ENCODE measurements at regions not wholly inside any gene's neighbourhood (a gene's known extent, or its start where the extent isn't known, plus 50 kb on each side); places are given as distances from the start of the nearest gene placed in this dataset.

DNA sequence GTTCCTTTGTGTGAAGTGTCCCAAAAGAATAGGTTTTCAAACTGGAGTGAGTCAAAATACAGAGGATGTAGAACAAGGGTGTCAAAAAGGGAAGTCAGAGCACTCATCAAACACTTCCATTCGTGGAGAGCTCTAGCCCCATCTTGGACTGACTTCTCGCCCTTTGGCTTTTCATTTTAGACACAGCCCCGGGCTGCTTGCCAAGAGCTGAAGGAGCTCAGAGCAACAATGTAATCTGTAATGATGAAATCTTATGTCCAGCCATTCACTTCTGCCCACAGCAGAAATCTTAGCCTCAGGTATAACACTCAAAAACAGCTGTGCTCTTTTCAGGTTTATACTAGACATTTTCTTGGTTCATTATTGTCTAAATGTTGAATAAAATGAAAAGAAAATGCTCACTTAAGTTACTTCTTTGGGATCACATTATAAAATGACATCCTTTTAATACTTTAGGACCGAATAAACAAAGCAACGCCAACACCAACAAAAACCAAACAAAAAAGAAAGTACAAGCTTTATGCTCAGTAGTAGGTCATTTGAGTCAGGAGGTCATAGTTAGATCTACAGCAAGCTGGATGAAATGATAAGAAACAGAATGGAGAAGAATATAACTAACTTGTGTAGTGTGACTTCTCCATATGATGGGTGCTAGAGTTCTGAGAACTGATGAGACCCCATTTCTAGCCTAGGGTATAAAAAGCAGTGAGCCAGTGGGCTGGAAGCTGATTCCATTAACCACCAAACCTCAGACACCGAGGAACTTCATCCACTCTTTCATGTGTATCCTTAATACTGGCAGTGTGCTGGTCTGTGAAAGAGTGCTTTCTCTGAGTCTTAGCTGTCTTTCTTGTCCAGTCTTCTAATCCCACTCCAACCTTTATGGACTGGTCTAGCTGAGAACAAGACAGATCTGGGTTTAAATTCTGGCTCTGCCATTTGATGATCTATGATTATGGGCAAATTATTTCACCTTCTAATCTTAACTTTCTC lies 131.8 kb upstream of the SLC7A14 start:
- Mint-ChIP-seq H3K9me3 (peaks cover 7% of the 10 kb centered on the region), H3K4me1 (no peaks in the 10 kb centered on the region), H3K36me3 (ENCODE audit: low read depth) (no peaks in the 10 kb centered on the region), H3K27ac (no peak overlapping the region), H3K4me3 (no peak overlapping the region), H3K27me3 (peaks cover 33% of the 10 kb centered on the region)
- ATAC-seq (ENCODE audit: low read depth) (no peak), DNase-seq (no peak)
- TF ChIP-seq, protein P1, sequence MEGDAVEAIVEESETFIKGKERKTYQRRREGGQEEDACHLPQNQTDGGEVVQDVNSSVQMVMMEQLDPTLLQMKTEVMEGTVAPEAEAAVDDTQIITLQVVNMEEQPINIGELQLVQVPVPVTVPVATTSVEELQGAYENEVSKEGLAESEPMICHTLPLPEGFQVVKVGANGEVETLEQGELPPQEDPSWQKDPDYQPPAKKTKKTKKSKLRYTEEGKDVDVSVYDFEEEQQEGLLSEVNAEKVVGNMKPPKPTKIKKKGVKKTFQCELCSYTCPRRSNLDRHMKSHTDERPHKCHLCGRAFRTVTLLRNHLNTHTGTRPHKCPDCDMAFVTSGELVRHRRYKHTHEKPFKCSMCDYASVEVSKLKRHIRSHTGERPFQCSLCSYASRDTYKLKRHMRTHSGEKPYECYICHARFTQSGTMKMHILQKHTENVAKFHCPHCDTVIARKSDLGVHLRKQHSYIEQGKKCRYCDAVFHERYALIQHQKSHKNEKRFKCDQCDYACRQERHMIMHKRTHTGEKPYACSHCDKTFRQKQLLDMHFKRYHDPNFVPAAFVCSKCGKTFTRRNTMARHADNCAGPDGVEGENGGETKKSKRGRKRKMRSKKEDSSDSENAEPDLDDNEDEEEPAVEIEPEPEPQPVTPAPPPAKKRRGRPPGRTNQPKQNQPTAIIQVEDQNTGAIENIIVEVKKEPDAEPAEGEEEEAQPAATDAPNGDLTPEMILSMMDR (IDR thresholded peaks at IDR 0.05), result no peak
- intact Hi-C loops (cut with micrococcal nuclease), result no loop called here
- POLR2A ChIA-PET, result no interaction called here
- CTCF ChIA-PET, result no interaction called here

DNA sequence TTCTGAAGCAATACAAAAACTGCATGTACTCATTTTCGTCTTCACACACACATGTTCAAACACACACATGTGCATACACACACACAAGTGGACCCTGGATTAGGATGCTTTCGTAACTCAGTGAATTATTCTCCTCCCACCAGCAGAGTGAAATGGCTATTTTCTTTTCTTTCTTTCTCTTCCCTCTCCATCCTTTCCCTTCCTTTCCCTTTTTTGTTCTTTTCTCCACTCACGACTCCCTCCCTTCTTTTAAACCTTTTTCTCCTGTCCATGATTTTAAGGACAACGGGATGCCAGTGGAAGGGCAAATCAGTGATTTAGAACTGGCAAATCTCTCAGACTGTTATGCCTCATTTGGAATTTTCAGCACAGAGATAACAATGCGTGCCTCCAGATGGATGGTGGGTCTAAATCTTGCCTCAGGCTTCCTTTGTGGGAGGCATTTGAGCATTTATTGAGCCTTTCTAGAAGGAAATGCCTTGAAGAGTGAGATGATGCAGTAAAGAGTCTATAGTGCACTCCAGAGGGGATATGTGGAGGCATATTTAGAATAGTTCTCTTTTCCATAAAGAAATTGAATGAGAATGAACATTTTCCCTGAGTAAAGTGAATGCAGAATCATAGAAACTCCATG lies 130.4 kb upstream of the SLC7A14 start:
- peaks cover 37% of the 10 kb centered on the region for H3K27me3 Mint-ChIP-seq
- TF ChIP-seq, protein P1 (IDR thresholded peaks at IDR 0.05), result no peak
- ATAC-seq (ENCODE audit: low read depth), result no peak

DNA sequence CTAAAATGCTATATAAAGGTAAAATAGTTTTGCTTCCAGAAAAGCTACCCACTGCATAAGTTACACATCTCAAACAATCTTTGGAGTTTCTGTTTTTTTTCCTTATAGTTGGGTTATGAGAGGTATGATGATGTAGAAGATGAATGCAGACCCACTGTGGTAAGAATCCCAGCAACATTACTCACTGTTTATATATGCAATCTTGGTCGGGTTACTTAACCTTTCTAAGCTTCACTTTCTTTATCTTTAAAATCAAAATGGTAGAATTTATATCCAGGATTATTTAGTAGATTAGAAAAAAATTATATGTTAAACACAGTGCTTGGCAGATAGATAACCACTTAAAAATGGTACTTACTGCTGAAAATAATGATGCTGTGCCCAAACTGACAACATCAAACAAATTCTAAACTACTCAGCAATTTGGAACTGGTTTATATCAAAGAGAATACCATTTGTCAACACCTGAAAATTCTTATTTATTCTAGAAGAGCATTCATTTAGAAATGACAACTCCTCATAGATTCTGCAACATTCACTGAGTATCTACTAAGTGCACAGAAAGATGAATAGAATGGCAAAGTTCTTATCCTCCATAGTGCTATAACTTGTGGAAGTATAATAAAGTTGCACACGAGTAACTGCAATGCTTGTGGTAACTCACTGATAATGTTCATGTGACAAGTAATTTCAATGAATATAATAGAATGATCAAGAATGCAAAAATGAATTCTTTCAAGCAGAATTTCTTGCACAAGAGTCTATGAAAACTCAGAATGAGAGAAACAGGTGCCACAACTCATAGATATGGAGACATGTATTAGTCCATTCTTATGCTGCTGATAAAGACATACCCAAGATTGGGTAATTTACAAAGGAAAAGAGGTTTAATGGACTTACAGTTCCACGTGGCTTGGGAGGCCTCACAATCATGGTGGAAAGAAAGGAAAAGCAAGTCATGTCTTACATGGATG lies 129.0 kb upstream of the SLC7A14 start:
- Mint-ChIP-seq H3K36me3 (ENCODE audit: low read depth) (no peaks in the 10 kb centered on the region), H3K4me1 (no peaks in the 10 kb centered on the region), H3K27me3 (peaks cover 29% of the 10 kb centered on the region), H3K9me3 (peaks cover 7% of the 10 kb centered on the region), H3K4me3 (no peak overlapping the region), H3K27ac (no peak overlapping the region)
- DNase-seq, result no peak
- ChIA-PET POLR2A (no interaction called here), CTCF (no interaction called here)
- TF ChIP-seq, protein P1 (IDR thresholded peaks at IDR 0.05), result no peak
- intact Hi-C loops (cut with micrococcal nuclease), result no loop called here
- ATAC-seq (ENCODE audit: low read depth), result no peak

More for the DNA sequence above, 130.4 kb upstream of the SLC7A14 start:
- ChIA-PET POLR2A (no interaction called here), CTCF (no interaction called here)
- intact Hi-C loops (cut with micrococcal nuclease), result no loop called here
- Mint-ChIP-seq H3K27ac (no peak overlapping the region), H3K4me1 (no peaks in the 10 kb centered on the region), H3K4me3 (no peak overlapping the region), H3K36me3 (ENCODE audit: low read depth) (no peaks in the 10 kb centered on the region), H3K9me3 (peaks cover 7% of the 10 kb centered on the region)
- no peak for DNase-seq

DNA sequence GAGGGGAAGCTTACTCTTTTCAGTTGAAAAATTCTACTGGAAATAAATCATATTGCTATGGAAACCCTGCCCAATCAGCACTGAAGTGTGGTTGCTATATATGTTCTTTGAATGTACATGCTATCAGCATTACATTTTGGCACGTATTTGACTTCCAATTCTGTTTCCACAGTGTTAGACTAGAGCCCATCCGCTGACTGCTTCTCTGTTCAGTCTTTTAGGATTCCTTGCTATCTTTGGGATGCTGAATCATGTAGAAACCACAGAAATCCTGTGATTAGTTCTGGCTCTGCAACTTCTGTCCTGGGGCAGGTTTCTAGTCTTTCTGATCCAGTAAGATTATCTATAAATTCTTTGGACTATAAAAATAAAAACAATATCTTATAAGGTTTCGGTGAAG lies 128.2 kb upstream of the SLC7A14 start:
- ChIA-PET POLR2A (no interaction called here), CTCF (no interaction called here)
- H3K36me3 Mint-ChIP-seq (ENCODE audit: low read depth), result no peaks in the 10 kb centered on the region
- DNase-seq, result no peak
- ATAC-seq (ENCODE audit: low read depth), result no peak
- peaks cover 27% of the 10 kb centered on the region for H3K27me3 Mint-ChIP-seq
- no peak overlapping the region for H3K27ac Mint-ChIP-seq
- H3K9me3 Mint-ChIP-seq, result peaks cover 13% of the 10 kb centered on the region
- TF ChIP-seq, protein P1 (IDR thresholded peaks at IDR 0.05), result no peak
- no peak overlapping the region for H3K4me3 Mint-ChIP-seq
- intact Hi-C loops (cut with micrococcal nuclease), result no loop called here
- no peaks in the 10 kb centered on the region for H3K4me1 Mint-ChIP-seq
